Right renal cortex interstitium (tissue), 3 donors: ENCODE measurements at regions not wholly inside any gene's neighbourhood (a gene's known extent, or its start where the extent isn't known, plus 50 kb on each side); places are given as distances from the start of the nearest gene placed in this dataset.
"Not testable (repeated sequence)": the region's sequence is repeated elsewhere in the genome, so short reads cannot be mapped to it uniquely, and the experiment has no call there.

Experiments used
- DNase-seq, 3 donors: peaks; one replicate each; pipeline ENCODE4 v3.0.0-alpha.2; 2013; ENCODE audit warnings: low read depth in 3 of 3, low spot score in 2 of 3

DNA sequence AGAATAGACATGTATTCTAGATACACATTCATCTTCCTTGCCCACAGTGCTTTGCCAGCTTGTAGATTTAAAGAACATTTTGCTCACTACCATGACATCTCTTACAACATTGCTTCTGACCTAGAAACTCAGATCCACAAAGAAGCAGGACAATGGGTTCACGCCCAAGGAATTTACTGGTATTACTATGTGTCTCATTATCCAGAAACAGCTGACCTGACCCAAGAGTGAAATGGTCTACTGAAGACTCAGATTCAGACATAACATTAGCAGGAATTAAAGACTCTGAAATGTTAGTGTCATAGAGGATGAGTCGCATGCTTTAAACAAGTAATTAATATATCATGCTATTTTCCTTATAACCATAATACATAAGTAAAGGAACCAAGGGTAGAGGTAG, 731.4 kb downstream of the GALC start:
- DNase-seq: no peak

DNA sequence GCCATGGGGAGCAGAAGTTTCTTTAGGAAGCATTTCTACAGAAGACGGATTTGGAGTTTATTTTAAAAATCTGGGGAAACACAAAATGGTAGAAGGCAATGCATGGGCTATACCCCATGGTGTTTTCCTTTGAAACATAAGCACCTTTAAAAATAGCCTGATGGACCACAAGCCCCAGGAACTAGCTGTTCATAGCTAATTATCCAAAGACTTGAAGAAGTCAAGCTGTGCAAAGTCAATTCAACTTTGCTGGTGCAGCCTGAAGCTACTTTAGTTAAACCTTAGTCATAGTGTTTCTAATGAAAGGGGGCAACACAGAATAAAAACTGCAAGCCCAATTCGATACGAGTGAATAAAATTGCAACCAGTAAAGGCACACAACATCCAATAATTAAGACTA, 732.5 kb downstream of the GALC start:
- DNase-seq: no peak

DNA sequence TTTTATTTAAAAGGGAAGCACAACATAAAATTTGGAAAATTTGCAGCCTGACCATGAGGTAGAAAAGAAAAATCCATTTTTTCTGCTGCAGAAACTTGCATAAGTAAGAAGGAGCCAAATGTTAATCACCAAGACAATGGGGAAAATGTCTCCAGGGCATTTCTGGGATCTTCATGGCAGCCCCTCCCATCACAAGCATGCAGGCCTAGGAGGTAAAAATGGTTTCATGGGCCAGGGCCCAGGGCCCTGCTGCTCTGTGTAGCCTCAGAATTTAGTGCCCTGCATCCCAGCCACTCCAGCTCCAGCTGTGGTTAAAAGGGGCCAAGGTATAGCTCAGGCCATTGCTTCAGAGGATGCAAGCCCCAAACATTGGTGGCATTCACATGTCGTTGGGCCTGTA, 735.6 kb downstream of the GALC start:
- DNase-seq: no peak

DNA sequence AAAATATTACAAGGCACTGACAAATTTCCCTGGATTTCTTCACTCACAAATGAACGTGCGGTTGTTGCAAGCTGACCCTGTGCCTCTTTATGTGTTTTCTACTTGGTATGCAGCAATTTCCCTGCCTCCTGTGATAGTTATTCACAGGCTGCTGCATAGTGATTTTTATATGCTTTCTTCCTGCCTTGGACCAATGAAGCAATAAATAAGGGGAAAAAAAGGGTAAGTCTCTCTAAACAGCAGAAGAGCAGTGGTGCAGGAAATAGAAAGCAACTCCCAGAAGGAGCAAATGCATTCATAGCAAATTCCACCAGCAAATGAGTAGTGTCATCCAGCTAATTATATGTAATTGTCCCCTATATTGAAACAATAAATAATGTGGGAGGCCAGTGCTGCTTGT, 737.9 kb downstream of the GALC start:
- peak in 1 of 3 donors; percentile 32 for DNase-seq

DNA sequence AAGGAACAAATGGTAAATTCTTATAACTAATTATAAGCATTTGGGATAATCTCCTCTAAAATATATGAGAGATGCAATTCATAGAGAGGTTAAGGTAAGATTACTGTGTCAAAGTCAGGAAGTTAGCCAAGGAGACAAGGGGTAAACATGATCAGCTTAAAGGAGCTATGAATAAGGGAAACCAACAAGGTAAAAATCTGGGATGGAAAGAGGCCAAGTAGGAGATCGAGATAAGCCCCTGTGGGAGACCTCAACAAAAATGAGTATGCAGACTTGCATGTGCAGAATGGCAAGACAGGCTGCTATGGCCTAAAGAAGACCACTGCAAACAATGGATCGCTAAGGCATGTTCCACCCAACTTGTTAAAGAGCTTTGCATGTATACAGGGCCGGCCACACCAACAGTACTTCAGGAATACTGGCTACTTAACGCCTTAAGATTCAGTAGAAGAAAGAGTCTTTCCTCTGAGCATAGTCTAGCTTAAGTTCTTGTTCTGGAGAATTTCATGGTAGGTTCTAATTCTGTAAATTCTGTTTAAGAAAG, 738.6 kb downstream of the GALC start:
- DNase-seq: no peak

DNA sequence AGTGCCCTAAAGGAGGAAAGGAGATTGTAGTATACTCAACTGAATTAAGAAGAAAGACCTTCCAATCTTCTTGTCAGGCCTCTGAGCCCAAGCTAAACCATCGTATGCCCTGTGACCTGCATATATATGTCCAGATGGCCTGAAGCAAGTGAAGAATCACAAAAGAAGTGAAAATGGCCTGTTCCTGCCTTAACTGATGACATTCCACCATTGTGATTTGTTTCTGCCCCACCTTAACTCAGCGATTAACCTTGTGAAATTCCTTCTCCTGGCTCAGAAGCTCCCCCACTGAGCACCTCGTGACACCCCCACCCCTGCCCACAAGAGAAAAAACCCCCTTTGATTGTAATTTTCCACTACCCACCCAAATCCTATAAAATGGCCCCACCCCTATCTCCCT, 739.2 kb downstream of the GALC start:
- DNase-seq: not testable (repeated sequence)

DNA sequence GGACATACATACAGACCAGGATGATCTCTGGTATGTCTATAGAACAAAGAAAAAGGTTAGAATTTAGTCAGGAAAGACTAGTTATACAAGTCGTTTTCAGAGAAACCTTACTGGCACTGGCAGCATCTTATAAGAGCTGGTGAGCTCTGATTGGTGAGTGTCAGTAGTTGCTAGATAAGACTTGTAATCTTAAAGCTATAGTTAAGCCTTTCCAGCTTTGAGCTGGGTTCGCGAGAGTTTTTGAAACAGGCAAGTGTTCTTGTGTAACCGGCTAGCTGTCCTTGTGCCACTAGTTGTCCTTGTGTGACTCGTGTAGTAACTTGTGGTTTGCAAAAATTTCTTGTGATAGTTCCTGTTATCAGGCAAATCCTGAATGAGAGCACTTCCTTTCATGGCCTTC, 740.9 kb downstream of the GALC start:
- DNase-seq: no peak

DNA sequence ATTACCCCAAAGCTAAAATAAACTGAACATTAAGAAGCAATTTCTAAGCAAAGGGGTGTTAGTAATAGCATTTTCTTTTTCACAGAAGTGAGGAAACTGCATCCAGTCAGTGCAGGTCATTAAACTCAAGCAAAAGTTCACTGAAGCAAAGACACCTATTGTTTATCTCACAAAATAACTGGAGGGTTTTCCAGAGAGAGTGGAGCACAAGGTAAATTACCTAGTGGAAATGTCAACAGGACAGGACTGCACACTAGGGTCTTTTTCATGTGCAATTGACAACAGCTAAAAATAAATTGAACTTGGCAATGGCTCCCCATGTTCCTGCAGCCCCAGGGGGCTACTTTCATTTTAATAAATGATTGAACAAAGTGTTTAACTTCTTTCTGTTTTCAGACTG, 742.0 kb downstream of the GALC start:
- DNase-seq: no peak

DNA sequence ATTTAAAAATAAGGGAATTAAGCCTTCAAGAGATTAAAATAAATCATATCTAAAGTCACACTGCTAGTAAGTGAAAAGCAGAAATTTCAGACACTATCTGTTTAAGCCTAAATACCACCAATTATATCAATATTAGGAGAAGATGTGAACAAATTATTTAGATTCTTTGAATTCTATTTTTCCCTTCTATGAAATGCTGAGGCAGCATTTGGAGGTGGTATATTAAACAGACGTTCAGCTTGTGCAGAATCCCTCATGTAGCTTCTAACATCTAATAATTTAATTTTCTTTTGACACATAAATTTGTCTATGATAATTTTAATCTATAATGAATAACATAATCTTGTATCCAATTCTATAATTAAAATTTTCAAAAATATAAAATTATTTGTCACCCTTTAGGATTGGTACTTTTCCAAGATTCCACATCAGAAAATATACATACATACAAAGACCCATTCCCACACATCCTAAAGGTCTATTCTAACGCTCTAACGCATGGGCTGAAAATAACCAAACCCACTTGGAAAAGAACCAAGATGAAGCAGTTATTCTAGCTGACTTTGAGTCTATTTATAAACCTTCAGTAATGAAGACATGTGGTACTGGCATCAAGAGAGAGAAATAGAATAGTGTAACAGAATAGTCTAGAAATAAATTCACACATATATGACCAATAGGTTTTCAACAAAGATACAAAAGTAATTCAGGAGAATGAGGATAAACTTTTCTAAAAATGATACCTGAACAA, 751.8 kb downstream of the GALC start:
- DNase-seq: no peak

DNA sequence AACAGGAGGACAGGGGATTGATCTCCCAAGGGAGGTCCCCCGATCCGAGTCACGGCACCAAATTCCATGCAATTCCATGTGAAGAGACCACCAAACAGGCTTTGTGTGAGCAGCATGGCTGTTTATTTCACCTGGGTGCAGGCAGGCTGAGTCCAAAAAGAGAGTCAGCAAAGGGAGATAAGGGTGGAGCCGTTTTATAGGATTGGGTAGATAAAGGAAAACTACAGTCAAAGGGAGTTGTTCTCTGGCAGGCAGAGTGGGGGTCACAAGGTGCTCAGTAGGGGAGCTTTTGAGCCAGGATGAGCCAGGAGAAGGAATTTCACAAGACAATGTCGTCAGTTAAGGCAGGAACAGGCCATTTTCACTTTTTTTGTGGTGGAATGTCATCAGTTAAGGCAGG, 752.7 kb downstream of the GALC start:
- not testable (repeated sequence) for DNase-seq

DNA sequence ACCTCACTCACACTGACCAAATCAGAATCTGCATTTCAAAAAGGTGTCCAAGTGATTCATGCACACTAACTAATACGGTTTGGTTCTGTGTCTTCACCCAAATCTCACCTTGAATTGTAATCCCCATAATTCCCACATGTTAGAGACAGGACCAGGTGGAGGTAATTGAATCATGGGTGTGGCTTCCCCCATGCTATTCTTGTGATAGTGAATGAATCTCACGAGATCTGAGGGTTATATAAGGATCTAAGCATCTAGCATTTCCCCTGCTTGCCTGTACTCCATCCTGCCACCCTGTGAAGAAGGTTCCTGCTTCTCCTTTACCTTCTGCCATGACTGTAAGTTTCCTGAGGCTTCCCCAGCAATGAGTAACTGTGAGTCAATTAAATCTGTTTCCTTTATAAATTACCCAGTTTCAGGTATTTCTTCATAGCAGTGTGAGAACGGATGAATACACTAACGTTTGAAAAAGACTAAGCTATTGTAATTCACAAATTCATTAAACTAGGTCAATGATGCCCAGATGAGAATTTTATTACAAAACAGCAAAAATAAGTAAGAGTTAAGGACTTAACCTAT, 759.1 kb downstream of the GALC start:
- DNase-seq: no peak

DNA sequence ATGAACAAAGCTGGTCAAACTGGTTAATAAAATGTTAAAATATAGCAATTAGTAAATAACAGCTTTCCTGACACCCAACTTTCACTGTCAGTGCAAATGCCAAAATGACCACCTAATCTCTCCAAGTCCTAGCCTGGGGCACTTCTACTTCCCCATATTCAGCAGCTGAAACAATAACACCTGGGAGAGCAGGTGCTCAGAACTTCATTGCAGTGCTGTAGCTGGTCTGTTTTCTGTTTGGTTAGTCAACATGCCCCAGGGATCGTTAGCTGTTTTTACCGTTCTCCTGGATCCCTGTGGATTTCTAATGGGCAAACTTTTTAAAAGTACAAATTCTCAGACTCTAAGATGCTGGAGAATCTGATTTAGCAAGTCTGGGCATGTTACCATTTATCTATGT, 759.7 kb downstream of the GALC start:
- no peak for DNase-seq

DNA sequence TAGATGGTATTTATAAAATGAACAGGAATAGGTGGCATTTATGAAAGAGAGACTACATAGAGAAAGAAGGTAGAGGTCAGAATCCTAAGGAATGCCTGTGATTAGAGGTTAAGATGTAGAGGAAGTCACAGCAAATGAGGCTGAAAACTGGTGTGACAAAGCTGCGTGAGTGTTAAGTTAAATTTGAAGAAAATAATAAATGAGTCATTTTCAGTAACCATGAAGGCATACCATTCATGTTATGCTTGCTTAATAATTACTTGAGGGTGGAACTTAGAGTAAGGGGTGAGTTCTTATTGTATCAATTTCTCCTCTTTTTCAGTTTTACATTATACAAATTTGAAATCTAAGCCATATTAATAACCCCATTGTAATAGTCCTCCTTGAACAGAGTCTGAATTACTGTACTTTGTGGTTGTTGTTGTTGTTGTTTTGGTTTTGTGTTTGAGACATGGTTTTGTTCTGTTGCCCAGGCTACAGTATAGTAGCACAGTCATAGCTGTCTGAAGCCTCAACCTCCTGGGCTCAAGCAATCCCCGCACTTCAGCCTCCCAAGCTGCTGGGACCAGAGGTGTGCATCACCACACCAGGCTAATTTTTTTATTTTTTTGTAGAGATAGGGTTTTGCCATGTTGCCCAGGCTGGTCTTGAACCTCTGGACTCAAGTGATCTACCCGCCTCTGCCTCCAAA, 761.5 kb downstream of the GALC start:
- DNase-seq: no peak

DNA sequence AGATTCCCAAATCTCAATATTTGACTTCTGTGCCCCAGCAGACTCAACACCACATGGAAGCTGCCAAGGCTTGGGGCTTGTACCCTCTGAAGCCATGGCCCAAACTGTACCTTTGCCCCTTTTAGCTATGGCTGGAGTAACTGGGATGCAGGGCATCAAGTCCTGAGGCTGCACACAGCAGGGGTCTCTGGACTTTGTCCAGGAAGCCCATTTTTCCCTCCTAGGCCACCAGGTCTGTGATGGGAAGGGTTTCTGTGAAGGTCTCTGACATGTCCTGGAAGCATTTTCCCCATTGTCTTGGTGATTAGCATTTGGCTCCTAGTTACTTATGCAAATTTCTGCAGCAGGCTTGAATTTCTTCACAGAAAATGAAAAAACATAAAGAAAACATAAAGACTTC, 762.3 kb downstream of the GALC start:
- DNase-seq: no peak

DNA sequence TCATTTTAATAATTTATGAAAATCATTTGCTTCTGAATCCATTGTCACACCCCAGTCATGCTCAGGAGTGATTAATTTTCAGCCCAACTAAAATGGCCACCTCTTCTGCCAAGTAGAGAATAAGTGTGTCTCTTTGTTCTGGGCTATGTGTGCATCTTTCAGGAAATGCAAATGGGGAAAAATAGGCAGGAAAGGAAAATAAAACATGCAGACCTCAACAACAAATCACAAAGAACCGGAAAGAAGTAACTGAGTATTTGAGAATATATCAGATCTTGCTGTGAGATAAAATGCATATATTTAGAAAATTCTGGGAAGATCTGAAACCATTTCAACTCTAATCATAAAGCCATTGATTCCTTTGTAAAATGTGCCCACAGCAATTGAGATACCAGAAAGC, 763.9 kb downstream of the GALC start:
- no peak for DNase-seq

DNA sequence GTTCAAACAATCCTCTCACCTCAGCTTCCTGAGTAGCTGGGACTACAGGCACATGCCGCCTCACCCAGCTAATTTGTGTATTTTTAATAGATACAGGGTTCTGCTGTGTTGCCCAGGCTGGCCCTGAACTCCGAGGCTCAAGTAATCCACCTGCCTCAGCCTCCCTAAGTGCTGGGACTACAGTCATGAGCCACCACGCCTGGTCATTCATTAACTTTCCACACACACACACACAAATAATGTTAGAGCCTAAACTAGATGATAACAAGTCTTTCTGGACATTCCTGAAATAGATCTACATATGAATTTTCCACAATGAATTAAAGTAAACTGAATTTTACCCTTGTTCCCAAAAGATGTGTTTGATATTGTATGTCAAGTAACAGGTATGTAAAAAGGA, 776.0 kb downstream of the GALC start:
- DNase-seq: no peak

DNA sequence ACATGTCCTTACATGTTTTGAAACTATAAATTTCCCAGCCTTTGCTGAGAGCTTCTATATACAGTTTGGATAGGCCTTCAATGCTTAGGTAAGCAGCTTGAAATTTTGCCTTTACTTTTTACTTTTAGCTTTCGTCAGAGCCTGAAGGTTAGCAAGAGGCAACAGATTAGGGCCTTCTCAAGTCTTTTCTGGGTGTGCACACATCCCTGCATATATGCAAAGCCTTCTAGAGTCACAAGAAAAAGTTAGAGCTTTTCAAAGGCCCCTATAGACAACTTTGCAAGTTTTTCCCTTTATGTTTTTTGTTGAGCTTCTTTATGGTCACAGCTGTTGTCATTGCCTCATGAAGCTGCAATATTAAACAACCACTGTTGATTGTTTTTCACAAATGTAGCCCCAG, 778.4 kb downstream of the GALC start:
- DNase-seq: no peak

DNA sequence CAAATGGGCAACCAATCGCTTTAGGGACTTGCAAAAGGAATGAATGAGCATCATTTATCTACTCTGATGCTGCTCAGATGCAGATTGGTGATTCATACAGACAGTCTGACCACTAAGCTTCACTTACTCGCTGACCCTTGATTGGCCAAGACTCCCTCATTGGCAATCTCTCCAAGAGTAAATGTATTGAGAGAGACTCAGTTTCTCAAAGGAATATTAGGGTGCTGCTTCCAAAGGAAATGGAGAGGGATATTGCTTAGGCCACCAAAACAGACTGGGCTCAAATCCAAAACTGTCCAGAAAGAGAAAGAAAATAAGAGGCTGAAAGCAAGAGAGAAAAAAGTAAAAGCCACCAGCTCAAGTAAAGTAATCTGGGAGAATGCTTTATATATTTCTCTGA, 785.2 kb downstream of the GALC start:
- DNase-seq: no peak

DNA sequence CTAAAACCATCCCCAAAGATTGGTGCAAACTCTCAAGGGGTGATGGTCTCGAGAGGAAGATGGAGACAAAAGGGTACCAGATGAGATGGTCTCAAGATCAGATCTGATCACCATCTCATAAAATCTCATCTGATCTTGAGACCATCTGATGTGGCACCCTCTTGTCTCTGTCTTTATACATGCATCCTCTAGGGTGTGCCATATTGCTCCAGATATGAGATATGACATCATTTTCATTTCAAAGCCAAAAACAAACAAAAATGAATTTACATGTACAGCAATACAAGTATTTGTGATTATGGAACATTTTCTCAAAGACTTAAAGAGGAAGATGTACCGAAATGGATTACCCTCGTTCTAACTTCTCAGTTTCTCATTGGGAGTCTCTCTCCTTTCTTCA, 787.2 kb downstream of the GALC start:
- DNase-seq: no peak

DNA sequence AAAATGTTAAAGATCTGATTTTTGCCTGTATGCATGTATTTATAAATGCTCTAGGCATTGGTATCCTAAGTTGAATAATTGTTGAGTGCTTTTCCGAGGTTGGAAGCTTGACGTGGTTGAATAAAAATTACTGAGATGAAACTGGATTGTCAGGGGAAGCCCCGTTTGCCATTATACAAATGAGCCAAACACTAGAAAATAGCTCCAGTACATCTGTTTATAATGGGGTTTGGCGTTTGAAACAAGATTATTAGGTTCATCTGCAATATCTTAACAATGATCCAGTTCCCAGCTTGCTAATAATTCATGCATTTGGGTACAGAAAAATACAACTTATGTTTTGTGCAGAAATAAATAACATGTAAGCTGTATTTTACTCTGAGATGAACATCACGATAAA, 789.6 kb downstream of the GALC start:
- DNase-seq: no peak

DNA sequence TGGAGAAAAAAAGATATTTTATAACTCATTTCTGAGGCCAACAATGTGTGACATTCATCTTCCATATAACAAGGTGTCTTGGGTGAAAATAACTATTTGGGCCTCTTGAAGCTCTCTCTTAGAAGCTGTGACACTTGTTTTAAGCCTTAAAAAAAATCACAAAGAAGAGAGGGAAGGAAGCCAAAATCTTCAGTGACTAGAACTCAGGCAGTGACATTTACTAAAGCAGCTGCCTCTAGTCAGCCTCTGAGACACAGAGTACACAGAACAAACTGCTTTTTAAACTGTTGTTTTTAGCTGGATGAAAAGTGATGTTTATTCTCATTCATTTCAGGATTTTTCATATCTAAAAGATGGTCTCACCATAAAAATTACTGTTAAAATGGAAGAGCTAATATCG, 793.6 kb downstream of the GALC start:
- DNase-seq: peak in 1 of 3 donors; percentile 21

DNA sequence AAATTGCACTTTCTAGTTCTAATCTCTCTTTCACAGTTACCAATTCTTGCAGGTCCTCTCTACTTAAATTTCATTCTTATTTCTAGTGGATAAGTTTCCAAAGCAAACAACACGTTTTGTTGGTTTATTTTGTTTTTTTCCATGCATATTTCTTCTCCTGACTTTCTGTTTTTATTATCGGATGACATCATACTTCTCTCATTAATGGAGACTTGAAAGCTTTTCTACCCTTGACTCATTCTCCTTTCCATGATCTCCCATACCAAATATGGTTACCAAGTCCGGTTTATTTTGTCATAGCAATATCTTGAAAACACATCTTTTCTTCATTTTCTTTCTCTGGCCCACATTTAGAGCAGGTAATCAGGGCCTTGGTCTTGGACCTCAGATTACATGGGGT, 796.5 kb downstream of the GALC start:
- DNase-seq: no peak
